ENCODE measurements at regions not wholly inside any gene's neighbourhood (a gene's known extent, or its start where the extent isn't known, plus 50 kb on each side); places are given as distances from the start of the nearest gene placed in this dataset.

DNA sequence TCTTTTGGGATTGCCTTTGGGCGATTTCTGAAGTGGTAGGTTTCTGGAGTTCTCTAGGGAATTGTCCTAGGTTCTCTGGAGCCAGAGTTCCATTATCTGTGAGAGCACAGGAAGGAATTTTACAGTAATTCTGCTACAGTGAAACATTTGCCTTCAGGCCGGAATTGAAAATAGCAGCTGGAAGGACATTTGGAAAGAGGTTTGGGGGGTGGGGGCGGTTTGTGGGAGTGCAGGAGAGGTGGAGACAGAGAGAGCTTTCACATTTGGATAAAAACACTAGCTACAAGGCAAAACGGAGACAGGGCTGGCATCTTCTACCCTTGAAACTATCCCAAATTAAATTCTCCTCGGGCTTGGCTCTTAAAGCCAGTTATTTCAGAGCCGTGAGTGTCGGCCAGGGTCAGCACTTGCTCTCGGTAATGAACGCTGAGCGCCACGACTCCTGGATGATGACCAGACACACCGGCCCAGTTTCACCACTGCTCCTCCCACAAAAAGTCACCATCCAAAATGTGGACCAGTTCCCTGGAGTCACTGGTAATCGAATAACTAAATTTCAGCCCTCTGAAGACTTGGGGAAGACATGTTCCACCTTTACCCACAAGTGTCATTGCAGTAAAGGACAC, 67.7 kb upstream of the TANC2 start:
- H3K27me3 ChIP-seq (ENCODE audit: low read depth) = no peaks in the 10 kb centered on the region
- peaks cover 35% of the 10 kb centered on the region for H3K4me1 ChIP-seq
- ATAC-seq (no peak), DNase-seq (no peak)
- H3K36me3 ChIP-seq = no peaks in the 10 kb centered on the region
- H3K4me3 ChIP-seq = no peak overlapping the region
- no peaks in the 10 kb centered on the region for H3K9me3 ChIP-seq
- intact Hi-C loops (cut with DNase I) = no loop called here
- peak overlapping the region; percentile 8 for H3K27ac ChIP-seq
- TF ChIP-seq, protein P1, sequence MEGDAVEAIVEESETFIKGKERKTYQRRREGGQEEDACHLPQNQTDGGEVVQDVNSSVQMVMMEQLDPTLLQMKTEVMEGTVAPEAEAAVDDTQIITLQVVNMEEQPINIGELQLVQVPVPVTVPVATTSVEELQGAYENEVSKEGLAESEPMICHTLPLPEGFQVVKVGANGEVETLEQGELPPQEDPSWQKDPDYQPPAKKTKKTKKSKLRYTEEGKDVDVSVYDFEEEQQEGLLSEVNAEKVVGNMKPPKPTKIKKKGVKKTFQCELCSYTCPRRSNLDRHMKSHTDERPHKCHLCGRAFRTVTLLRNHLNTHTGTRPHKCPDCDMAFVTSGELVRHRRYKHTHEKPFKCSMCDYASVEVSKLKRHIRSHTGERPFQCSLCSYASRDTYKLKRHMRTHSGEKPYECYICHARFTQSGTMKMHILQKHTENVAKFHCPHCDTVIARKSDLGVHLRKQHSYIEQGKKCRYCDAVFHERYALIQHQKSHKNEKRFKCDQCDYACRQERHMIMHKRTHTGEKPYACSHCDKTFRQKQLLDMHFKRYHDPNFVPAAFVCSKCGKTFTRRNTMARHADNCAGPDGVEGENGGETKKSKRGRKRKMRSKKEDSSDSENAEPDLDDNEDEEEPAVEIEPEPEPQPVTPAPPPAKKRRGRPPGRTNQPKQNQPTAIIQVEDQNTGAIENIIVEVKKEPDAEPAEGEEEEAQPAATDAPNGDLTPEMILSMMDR (IDR thresholded peaks at IDR 0.05) = no peak

DNA sequence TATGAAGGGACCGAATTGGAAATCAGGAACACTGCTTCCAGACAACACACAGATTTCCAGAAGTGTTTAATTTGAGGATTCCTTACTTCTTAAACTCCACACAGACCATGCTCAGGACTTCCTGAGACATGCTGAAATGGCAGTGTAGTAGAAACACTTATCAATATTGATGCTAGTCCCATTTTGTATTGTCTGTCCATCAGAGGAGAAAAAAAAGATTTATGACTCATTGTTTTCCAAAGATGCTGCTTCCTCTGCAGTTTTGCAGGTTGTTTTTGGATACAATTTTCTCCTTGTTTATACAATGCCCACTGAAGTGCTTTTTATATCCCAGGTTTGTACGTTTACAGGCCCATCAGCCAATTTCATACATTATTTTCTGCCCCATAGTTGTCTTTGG, 68.3 kb upstream of the TANC2 start:
- Histone ChIP-seq H3K4me1 (peaks cover 36% of the 10 kb centered on the region), H3K36me3 (no peaks in the 10 kb centered on the region), H3K27me3 (ENCODE audit: low read depth) (no peaks in the 10 kb centered on the region), H3K4me3 (no peak overlapping the region), H3K27ac (no peak overlapping the region), H3K9me3 (no peaks in the 10 kb centered on the region)
- DNase-seq (no peak), ATAC-seq (no peak)
- TF ChIP-seq, protein P1 (IDR thresholded peaks at IDR 0.05) = no peak
- intact Hi-C loops (cut with DNase I) = no loop called here

DNA sequence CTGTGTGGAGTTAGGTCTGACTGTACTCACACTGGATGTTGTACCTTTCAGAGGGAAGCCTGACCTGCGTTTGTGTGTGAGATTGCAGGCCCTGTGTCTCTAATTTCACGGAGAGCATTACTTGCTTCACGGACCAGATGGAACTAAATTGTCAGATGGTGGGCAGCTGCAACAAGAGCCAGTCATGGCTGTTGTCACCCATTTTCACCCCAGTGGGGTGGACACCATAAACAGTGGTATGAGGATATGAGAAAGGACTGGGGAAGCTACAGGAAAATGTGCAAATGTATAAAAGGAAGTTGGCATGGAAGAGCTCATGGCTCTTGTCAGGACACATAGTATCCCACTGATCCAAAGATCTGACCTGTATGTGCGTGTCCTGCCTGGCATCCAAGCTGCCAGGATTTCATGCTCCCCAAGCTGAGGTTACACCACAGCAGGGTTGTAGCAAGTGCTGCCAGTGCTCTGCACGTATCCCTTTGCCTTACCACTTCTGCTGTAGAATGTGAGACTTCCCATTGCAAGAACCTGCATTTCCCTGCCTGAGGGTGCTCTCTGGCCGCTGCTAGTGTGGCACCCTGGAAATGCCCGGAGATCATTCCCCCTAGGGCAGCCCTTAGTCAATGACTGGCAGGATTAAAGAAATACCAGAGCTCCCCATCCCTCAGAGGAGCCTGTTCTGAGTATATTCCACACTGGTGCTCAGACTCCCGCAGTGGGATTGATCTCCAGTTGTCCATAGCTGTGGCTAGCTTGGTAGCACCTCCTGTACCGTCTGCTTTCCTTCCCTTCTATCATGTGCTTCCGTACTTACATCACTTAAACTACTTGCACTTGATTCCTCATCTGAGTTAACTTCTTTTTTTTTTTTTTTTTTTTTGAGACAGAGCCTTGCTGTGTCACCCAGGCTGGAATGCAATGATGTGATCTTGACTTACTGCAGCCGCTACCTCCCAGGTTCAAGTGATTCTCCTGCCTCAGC, 70.4 kb upstream of the TANC2 start:
- Histone ChIP-seq H3K36me3 (no peaks in the 10 kb centered on the region), H3K9me3 (no peaks in the 10 kb centered on the region), H3K4me3 (no peak overlapping the region), H3K27me3 (ENCODE audit: low read depth) (no peaks in the 10 kb centered on the region), H3K27ac (peak overlapping the region; percentile 71), H3K4me1 (peaks cover 45% of the 10 kb centered on the region)
- ATAC-seq (peak; percentile 54 to 65), DNase-seq (no peak)
- TF ChIP-seq, protein P1 (IDR thresholded peaks at IDR 0.05) = no peak
- intact Hi-C loops (cut with DNase I) = no loop called here

DNA sequence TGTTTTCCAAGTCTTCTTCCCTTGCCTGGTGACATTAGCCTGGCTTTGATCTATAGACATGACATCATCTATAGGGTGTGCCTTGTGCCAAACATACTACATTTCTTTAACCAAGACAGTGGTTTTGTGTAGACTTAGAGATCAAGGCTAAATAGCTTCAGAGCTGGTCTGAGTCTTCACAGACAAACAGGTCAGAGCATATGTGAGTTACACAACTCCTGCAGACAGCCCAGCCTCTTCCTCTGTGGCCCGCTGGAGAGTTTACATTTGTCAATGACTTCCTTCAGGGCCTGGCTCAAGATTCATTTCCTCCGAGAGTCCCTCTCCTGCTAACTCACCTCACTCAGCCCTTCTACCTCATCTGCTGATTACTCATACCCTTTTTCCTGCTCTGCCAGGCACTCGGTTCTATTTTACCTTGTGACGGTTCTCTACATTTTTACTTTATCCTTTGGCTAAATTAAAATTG, 73.1 kb upstream of the TANC2 start:
- H3K4me1 ChIP-seq = peaks cover 40% of the 10 kb centered on the region
- H3K4me3 ChIP-seq = no peak overlapping the region
- peak overlapping the region; percentile 74 for H3K27ac ChIP-seq
- no peaks in the 10 kb centered on the region for H3K9me3 ChIP-seq
- peak; percentile 69 for DNase-seq
- TF ChIP-seq, protein P1 (IDR thresholded peaks at IDR 0.05) = no peak
- intact Hi-C loops (cut with DNase I) = no loop called here
- ATAC-seq = peak; percentile 94 to 96
- H3K27me3 ChIP-seq (ENCODE audit: low read depth) = no peaks in the 10 kb centered on the region
- H3K36me3 ChIP-seq = no peaks in the 10 kb centered on the region

DNA sequence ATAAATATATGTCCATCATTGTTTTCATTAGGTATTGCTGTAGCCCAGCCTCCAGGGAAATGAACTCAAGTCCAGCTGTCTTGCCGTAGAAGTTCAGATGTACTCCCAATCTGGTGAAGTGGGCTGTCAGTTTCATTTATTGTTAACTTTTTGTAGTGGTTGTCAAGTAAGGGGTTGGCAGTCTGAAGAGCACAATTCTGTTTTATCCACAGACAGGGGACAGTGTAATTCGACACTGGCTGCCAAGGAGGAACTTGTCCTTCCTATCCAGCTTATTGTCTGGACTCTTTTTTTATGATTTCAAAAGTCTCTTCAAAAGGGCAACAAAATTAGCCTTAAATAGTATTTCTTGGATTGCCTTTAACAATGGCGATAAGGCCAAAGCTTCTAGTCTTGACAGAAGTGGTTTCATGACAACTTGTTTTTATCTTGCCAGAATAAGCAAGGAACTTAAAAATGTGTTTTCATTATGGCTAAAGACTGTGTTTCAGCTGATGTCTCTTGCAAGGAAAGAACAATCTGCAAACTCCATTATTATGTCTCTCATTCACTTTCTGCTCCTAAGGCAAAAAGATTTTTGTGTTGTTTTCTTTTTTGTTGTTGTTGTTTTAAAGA, 73.9 kb upstream of the TANC2 start:
- H3K4me3 ChIP-seq = no peak overlapping the region
- H3K27me3 ChIP-seq (ENCODE audit: low read depth) = no peaks in the 10 kb centered on the region
- no peak for ATAC-seq
- no peak for DNase-seq
- H3K36me3 ChIP-seq = no peaks in the 10 kb centered on the region
- intact Hi-C loops (cut with DNase I) = no loop called here
- peak overlapping the region; percentile 74 for H3K27ac ChIP-seq
- H3K9me3 ChIP-seq = no peaks in the 10 kb centered on the region
- TF ChIP-seq, protein P1 (IDR thresholded peaks at IDR 0.05) = no peak
- H3K4me1 ChIP-seq = peaks cover 35% of the 10 kb centered on the region

Data from lower lobe of right lung (tissue), 2 donors.